ENCODE measurements at regions not wholly inside any gene's neighbourhood (a gene's known extent, or its start where the extent isn't known, plus 50 kb on each side); places are given as distances from the start of the nearest gene placed in this dataset.
"Not testable (repeated sequence)": the region's sequence is repeated elsewhere in the genome, so short reads cannot be mapped to it uniquely, and the experiment has no call there.

- H4K8ac ChIP-seq (replicated peaks; ENCODE audit: insufficient read length, low read depth, low read length); H3K4me3 Mint-ChIP-seq; H3K36me3 Mint-ChIP-seq (ENCODE audit: insufficient read depth in 1 of 3, low read depth in 3 of 3); H4K5ac ChIP-seq (ENCODE audit: insufficient read length, low read depth, low read length); H3K27me3 Mint-ChIP-seq (ENCODE audit: low read depth); H3K4me1 ChIP-seq (ENCODE audit: insufficient read depth, low read length); H2BK15ac ChIP-seq (ENCODE audit: low read depth, low read length); H2AK5ac ChIP-seq (ENCODE audit: insufficient read length, low read length); H3K23me2 ChIP-seq (ENCODE audit: insufficient read length, low read depth, low read length, poor library complexity, severe bottlenecking); H3K9me3 ChIP-seq (ENCODE audit: control insufficient read depth, low read depth, low read length); H2BK12ac ChIP-seq (ENCODE audit: insufficient read length, low read depth, low read length); H4K20me1 ChIP-seq (ENCODE audit: control insufficient read depth, insufficient read depth, insufficient read length); H3T11ph ChIP-seq (ENCODE audit: low read length); H2BK5ac ChIP-seq (ENCODE audit: insufficient read length, low read length); H2AFZ ChIP-seq (ENCODE audit: low read length); H2BK20ac ChIP-seq (ENCODE audit: low read depth, low read length, poor library complexity, severe bottlenecking); H3K56ac ChIP-seq (ENCODE audit: insufficient read length, low read depth, low read length); H3K23ac ChIP-seq (ENCODE audit: insufficient read length, low read depth, low read length); H3K4ac ChIP-seq (ENCODE audit: low read depth, low read length); H3K79me1 ChIP-seq (ENCODE audit: insufficient read depth, low read depth, low read length, poor library complexity, severe bottlenecking); H3K79me2 ChIP-seq (ENCODE audit: insufficient read depth, low read length); H3K4me2 ChIP-seq (ENCODE audit: insufficient read depth, insufficient read length, low read length); H4K91ac ChIP-seq (ENCODE audit: insufficient read length, low read depth, low read length); H3K27me3 ChIP-seq (ENCODE audit: insufficient read depth, low read length); H3K18ac ChIP-seq (ENCODE audit: insufficient read length, low read depth, low read length): not testable (repeated sequence)
- H3K4me1 Mint-ChIP-seq: peaks cover 10 to 11% of the 10 kb centered on the region in 2 experiments
- WGBS (ENCODE audit: extremely low coverage, insufficient read length, low lambda C conversion rate): no CpG with 5 or more reads among the region's 9 CpGs
- peaks cover 49 to 54% of the 10 kb centered on the region in 2 experiments for H3K9me3 Mint-ChIP-seq
- 0 out of 2 replicates have a peak overlapping the region, but pooled peaks have one; percentile 11 for H3K14ac ChIP-seq (ENCODE audit: insufficient read depth, low read length)
- peak overlapping the region; percentile 51 for H2BK120ac ChIP-seq (ENCODE audit: low read depth, low read length, poor library complexity, severe bottlenecking)
- H3K27ac ChIP-seq (ENCODE audit: insufficient read length, low read depth, low read length): peak overlapping the region; percentile 60
- H3K9ac ChIP-seq (ENCODE audit: extremely low read depth, insufficient read length, low read length): peak overlapping the region; percentile 17
- DNase-seq: peak; percentile 44
- peak overlapping the region; percentile 56 to 85 (median 76); a peak in 6 of 7 replicates for H3K27ac Mint-ChIP-seq
Observed at GRCh38 chrX:41018391-41019040, 66.7 kb upstream of the USP9X start.
